H9 (cell line): ENCODE measurements at regions not wholly inside any gene's neighbourhood (a gene's known extent, or its start where the extent isn't known, plus 50 kb on each side); places are given as distances from the start of the nearest gene placed in this dataset.

Source experiments
- DNase-seq: peaks from one replicate; pipeline ENCODE4 v3.0.0-alpha.2; 2017
- H2AFZ ChIP-seq: one replicate; pipeline ENCODE4 v1.6.1; 2013; ENCODE audit warnings: mild to moderate bottlenecking, low read length, control low read depth, moderate library complexity
- H2AK5ac ChIP-seq: 2 replicates; pipeline ENCODE4 v1.6.1; 2013; ENCODE audit warnings: low read length, control low read depth, mixed read lengths; ENCODE audit not compliant: insufficient read length
- H2BK120ac ChIP-seq: one replicate; pipeline ENCODE4 v1.6.1; 2013; ENCODE audit warnings: low read depth, mild to moderate bottlenecking, low read length, control low read depth, inconsistent platforms; ENCODE audit not compliant: poor library complexity, severe bottlenecking
- H2BK12ac ChIP-seq: 2 replicates; pipeline ENCODE4 v1.6.1; 2013; ENCODE audit warnings: low read length, control low read depth, mixed read lengths, low read depth; ENCODE audit not compliant: insufficient read length
- H2BK15ac ChIP-seq: 2 replicates; pipeline ENCODE4 v1.6.1; 2013; ENCODE audit warnings: low read depth, low read length, control low read depth
- H2BK20ac ChIP-seq: one replicate; pipeline ENCODE4 v1.6.1; 2013; ENCODE audit warnings: low read depth, mild to moderate bottlenecking, low read length, control low read depth, inconsistent platforms; ENCODE audit not compliant: poor library complexity, severe bottlenecking
- H2BK5ac ChIP-seq: 2 replicates; pipeline ENCODE4 v1.6.1; 2013; ENCODE audit warnings: low read length, control low read depth, mixed read lengths; ENCODE audit not compliant: insufficient read length
- H3K14ac ChIP-seq: 2 replicates; pipeline ENCODE4 v1.6.1; 2013; ENCODE audit warnings: low read length, control low read depth; ENCODE audit not compliant: insufficient read depth
- H3K18ac ChIP-seq: 2 replicates; pipeline ENCODE4 v1.6.1; 2013; ENCODE audit warnings: low read depth, mild to moderate bottlenecking, mixed read lengths, low read length, control low read depth; ENCODE audit not compliant: insufficient read length
- H3K23ac ChIP-seq: 2 replicates; pipeline ENCODE4 v1.6.1; 2013; ENCODE audit warnings: low read length, control low read depth, mixed read lengths, low read depth; ENCODE audit not compliant: insufficient read length
- H3K23me2 ChIP-seq: 2 replicates; pipeline ENCODE4 v1.6.1; 2013; ENCODE audit warnings: low read depth, mild to moderate bottlenecking, mixed read lengths, low read length, control low read depth; ENCODE audit not compliant: insufficient read length, poor library complexity, severe bottlenecking
- H3K27ac ChIP-seq: 2 replicates; pipeline ENCODE4 v1.5.1; 2013; ENCODE audit warnings: low read length, control low read depth, mixed read lengths, low read depth; ENCODE audit not compliant: insufficient read length
- H3K27me3 ChIP-seq: 2 replicates; pipeline ENCODE4 v1.6.1; 2013; ENCODE audit warnings: low read length, control low read depth, inconsistent platforms; ENCODE audit not compliant: insufficient read depth
- H3K4ac ChIP-seq: 2 replicates; pipeline ENCODE4 v1.6.1; 2013; ENCODE audit warnings: low read depth, mild to moderate bottlenecking, control low read depth, inconsistent platforms, low read length, moderate library complexity
- H3K4me1 ChIP-seq: 2 replicates; pipeline ENCODE4 v1.6.1; 2013; ENCODE audit warnings: low read length, control low read depth, inconsistent platforms; ENCODE audit not compliant: insufficient read depth
- H3K4me2 ChIP-seq: 2 replicates; pipeline ENCODE4 v1.6.1; 2013; ENCODE audit warnings: low read length, control low read depth, mixed read lengths; ENCODE audit not compliant: insufficient read length, insufficient read depth
- H3K56ac ChIP-seq: 2 replicates; pipeline ENCODE4 v1.6.1; 2013; ENCODE audit warnings: low read depth, mild to moderate bottlenecking, mixed read lengths, low read length, control low read depth; ENCODE audit not compliant: insufficient read length
- H3K79me1 ChIP-seq: 2 replicates; pipeline ENCODE4 v1.6.1; 2013; ENCODE audit warnings: low read depth, mild to moderate bottlenecking, moderate library complexity, low read length, control low read depth, inconsistent platforms; ENCODE audit not compliant: insufficient read depth, poor library complexity, severe bottlenecking
- H3K79me2 ChIP-seq: 2 replicates; pipeline ENCODE4 v1.6.1; 2013; ENCODE audit warnings: low read length, control low read depth, inconsistent platforms; ENCODE audit not compliant: insufficient read depth
- H3K9ac ChIP-seq: 2 replicates; pipeline ENCODE4 v1.6.1; 2013; ENCODE audit warnings: low read length, control low read depth, mixed read lengths; ENCODE audit not compliant: insufficient read length; ENCODE audit errors: extremely low read depth
- H3K9me3 ChIP-seq: one replicate; pipeline ENCODE4 v1.6.1; 2013; ENCODE audit warnings: low read depth, low read length, inconsistent platforms; ENCODE audit not compliant: control insufficient read depth
- H3T11ph ChIP-seq: one replicate; pipeline ENCODE4 v1.6.1; 2013; ENCODE audit warnings: mild to moderate bottlenecking, low read length, control low read depth, inconsistent platforms
- H4K20me1 ChIP-seq: one replicate; pipeline ENCODE4 v1.6.1; 2013; ENCODE audit not compliant: control insufficient read depth, insufficient read length, insufficient read depth
- H4K5ac ChIP-seq: 2 replicates; pipeline ENCODE4 v1.6.1; 2013; ENCODE audit warnings: low read depth, mild to moderate bottlenecking, mixed read lengths, low read length, control low read depth; ENCODE audit not compliant: insufficient read length
- H4K8ac ChIP-seq: replicated peaks from 2 replicates; pipeline ENCODE4 v1.6.1; 2013; ENCODE audit warnings: low read length, control low read depth, mixed read lengths, low read depth; ENCODE audit not compliant: insufficient read length
- H4K91ac ChIP-seq: 2 replicates; pipeline ENCODE4 v1.6.1; 2013; ENCODE audit warnings: low read depth, mild to moderate bottlenecking, moderate library complexity, mixed read lengths, low read length, control low read depth; ENCODE audit not compliant: insufficient read length
- H3K27ac Mint-ChIP-seq, 3 experiments: 2 replicates in 2 of 3; 3 replicates in 1 of 3; pipeline ENCODE4 v1.8.0; 2020 to 2021; ENCODE audit warnings: mixed read lengths in 3 of 3, mild to moderate bottlenecking in 1 of 3, moderate library complexity in 1 of 3
- H3K27me3 Mint-ChIP-seq: 2 replicates; pipeline ENCODE4 v1.8.0; 2021; ENCODE audit warnings: low read depth, mild to moderate bottlenecking, moderate library complexity, mixed read lengths
- H3K36me3 Mint-ChIP-seq, 3 experiments: 2 replicates in 2 of 3; 3 replicates in 1 of 3; pipeline ENCODE4 v1.8.0; 2020 to 2021; ENCODE audit warnings: low read depth in 3 of 3, mixed read lengths in 3 of 3; ENCODE audit not compliant: insufficient read depth in 1 of 3
- H3K4me1 Mint-ChIP-seq, 2 experiments: 2 replicates each; pipeline ENCODE4 v1.8.0; 2020; ENCODE audit warnings: mixed read lengths in 2 of 2
- H3K4me3 Mint-ChIP-seq, 2 experiments: 2 replicates in 1 of 2; 3 replicates in 1 of 2; pipeline ENCODE4 v1.8.0; 2020 to 2021; ENCODE audit warnings: mild to moderate bottlenecking in 2 of 2, mixed read lengths in 2 of 2, moderate library complexity in 1 of 2
- H3K9me3 Mint-ChIP-seq, 2 experiments: 2 replicates in 1 of 2; 3 replicates in 1 of 2; pipeline ENCODE4 v1.8.0; 2020; ENCODE audit warnings: mild to moderate bottlenecking in 2 of 2, mixed read lengths in 2 of 2, moderate library complexity in 1 of 2
- CTCF ChIP-seq: fragments of 200-600 bp; sonication (generic); conservative IDR thresholded peaks from 3 replicates; pipeline ENCODE4 v1.8.0; 2021; ENCODE audit warnings: antibody characterized with exemption, mild to moderate bottlenecking
- WGBS: extraction: QIAGEN DNeasy Blood & Tissue Kit; methylation state at CpG from one replicate; pipeline ENCODE4 v1.1.7; 2013; ENCODE audit warnings: missing lambda C conversion rate, low lambda C conversion rate, mixed read lengths; ENCODE audit not compliant: insufficient read length; ENCODE audit errors: extremely low coverage; 5-methylcytosine and 5-hydroxymethylcytosine counted together

GRCh38 chr10:25103703-25104102 lies 71.1 kb upstream of the GPR158 start:
- Histone ChIP-seq H4K91ac (no peak overlapping the region), H3K79me1 (no peaks in the 10 kb centered on the region), H4K20me1 (no peaks in the 10 kb centered on the region), H3K27ac (no peak overlapping the region), H3K79me2 (no peaks in the 10 kb centered on the region), H2BK5ac (no peak overlapping the region), H3K23me2 (no peaks in the 10 kb centered on the region), H2AK5ac (no peak overlapping the region), H3K4ac (no peak overlapping the region), H2BK12ac (no peak overlapping the region), H3K23ac (no peak overlapping the region), H2BK15ac (no peak overlapping the region), H4K5ac (no peak overlapping the region), H3K9ac (no peak overlapping the region), H3K56ac (no peak overlapping the region), H3K4me1 (peaks cover 4% of the 10 kb centered on the region), H4K8ac (no peak overlapping the region), H3K27me3 (no peaks in the 10 kb centered on the region; the same call in 1 of the 2 replicates), H3T11ph (no peak overlapping the region), H3K9me3 (no peaks in the 10 kb centered on the region), H3K18ac (no peak overlapping the region), H2BK120ac (no peak overlapping the region), H2AFZ (no peak overlapping the region), H2BK20ac (no peak overlapping the region), H3K14ac (no peak overlapping the region), H3K4me2 (no peak overlapping the region)
- WGBS, result no CpG with 5 or more reads among the region's 6 CpGs
- Mint-ChIP-seq H3K27me3 (peaks cover 2% of the 10 kb centered on the region), H3K27ac (no peak overlapping the region), H3K4me3 (no peak overlapping the region), H3K36me3 (no peaks in the 10 kb centered on the region; a peak in 1 of 7 replicates), H3K4me1 (peaks cover 62 to 66% of the 10 kb centered on the region in 2 experiments), H3K9me3 (no peaks in the 10 kb centered on the region)
- no peak for DNase-seq
- TF ChIP-seq CTCF, result no peak
